MG63 (cell line): ENCODE measurements at regions not wholly inside any gene's neighbourhood (a gene's known extent, or its start where the extent isn't known, plus 50 kb on each side); places are given as distances from the start of the nearest gene placed in this dataset.

Source experiments
- DNase-seq: peaks from one replicate; pipeline ENCODE4 v3.0.0-alpha.2; 2020
- H3K27me3 ChIP-seq: fragments of 250-450 bp; sonication (Bioruptor Pico); 2 replicates; pipeline ENCODE4 v1.5.1; 2020; ENCODE audit warnings: mild to moderate bottlenecking, moderate library complexity
- H3K36me3 ChIP-seq: fragments of 250-450 bp; sonication (Bioruptor Pico); 2 replicates; pipeline ENCODE4 v1.5.1; 2020; ENCODE audit warnings: mild to moderate bottlenecking, moderate library complexity
- H3K4me3 ChIP-seq: fragments of 250-450 bp; sonication (Bioruptor Pico); 2 replicates; pipeline ENCODE4 v1.5.1; 2020; ENCODE audit warnings: mild to moderate bottlenecking, moderate library complexity
- H3K9me3 ChIP-seq: fragments of 250-450 bp; sonication (Bioruptor Pico); 2 replicates; pipeline ENCODE4 v1.5.1; 2020; ENCODE audit warnings: mild to moderate bottlenecking, moderate library complexity

- H3K36me3 ChIP-seq = no peaks in the 10 kb centered on the region
- H3K9me3 ChIP-seq = no peaks in the 10 kb centered on the region; the same call in 1 of the 2 replicates
- no peak overlapping the region for H3K4me3 ChIP-seq
- DNase-seq = no peak
- H3K27me3 ChIP-seq = peaks cover 11% of the 10 kb centered on the region
Measured at GRCh38 chr16:86700046-86700945, 121.9 kb downstream of the FOXL1 start.

GRCh38 chr16:86701286-86701975 lies 123.1 kb downstream of the FOXL1 start:
- no peaks in the 10 kb centered on the region for H3K36me3 ChIP-seq
- H3K4me3 ChIP-seq = no peak overlapping the region
- peaks cover 3% of the 10 kb centered on the region; the same call in 1 of the 2 replicates for H3K9me3 ChIP-seq
- H3K27me3 ChIP-seq = peaks cover 7% of the 10 kb centered on the region
- DNase-seq = no peak

- H3K36me3 ChIP-seq = no peaks in the 10 kb centered on the region
- H3K27me3 ChIP-seq = no peaks in the 10 kb centered on the region
- no peak for DNase-seq
- H3K9me3 ChIP-seq = peaks cover 3% of the 10 kb centered on the region; the same call in 1 of the 2 replicates
- H3K4me3 ChIP-seq = no peak overlapping the region
Measured at GRCh38 chr16:86702824-86703588, 124.7 kb downstream of the FOXL1 start.

- no peak for DNase-seq
- Histone ChIP-seq H3K27me3 (peaks cover 2% of the 10 kb centered on the region; the same call in 1 of the 2 replicates), H3K9me3 (peaks cover 6% of the 10 kb centered on the region; the same call in 1 of the 2 replicates), H3K4me3 (no peak overlapping the region), H3K36me3 (no peaks in the 10 kb centered on the region)
Measured at GRCh38 chr16:86704516-86704915, 126.2 kb downstream of the FOXL1 start.

GRCh38 chr16:86706726-86707125 lies 128.4 kb downstream of the FOXL1 start:
- Histone ChIP-seq H3K9me3 (peaks cover 6% of the 10 kb centered on the region; the same call in 1 of the 2 replicates), H3K27me3 (peaks cover 2% of the 10 kb centered on the region), H3K4me3 (no peak overlapping the region), H3K36me3 (no peaks in the 10 kb centered on the region)
- DNase-seq = no peak

- peaks cover 5% of the 10 kb centered on the region for H3K27me3 ChIP-seq
- H3K4me3 ChIP-seq = no peak overlapping the region
- DNase-seq = no peak
- H3K36me3 ChIP-seq = no peaks in the 10 kb centered on the region
- H3K9me3 ChIP-seq = peaks cover 6% of the 10 kb centered on the region; the same call in 1 of the 2 replicates
Measured at GRCh38 chr16:86707171-86707570, 128.8 kb downstream of the FOXL1 start.

GRCh38 chr16:86707581-86707980 lies 129.2 kb downstream of the FOXL1 start:
- Histone ChIP-seq H3K9me3 (peaks cover 6% of the 10 kb centered on the region; the same call in 1 of the 2 replicates), H3K4me3 (no peak overlapping the region), H3K27me3 (peaks cover 5% of the 10 kb centered on the region), H3K36me3 (no peaks in the 10 kb centered on the region)
- DNase-seq = no peak

GRCh38 chr16:86708431-86708830 lies 130.1 kb downstream of the FOXL1 start:
- Histone ChIP-seq H3K27me3 (peaks cover 5% of the 10 kb centered on the region), H3K4me3 (no peak overlapping the region), H3K36me3 (no peaks in the 10 kb centered on the region), H3K9me3 (peaks cover 6% of the 10 kb centered on the region; the same call in 1 of the 2 replicates)
- no peak for DNase-seq

- no peaks in the 10 kb centered on the region for H3K36me3 ChIP-seq
- peaks cover 5% of the 10 kb centered on the region for H3K27me3 ChIP-seq
- DNase-seq = no peak
- peaks cover 6% of the 10 kb centered on the region; the same call in 1 of the 2 replicates for H3K9me3 ChIP-seq
- H3K4me3 ChIP-seq = no peak overlapping the region
Measured at GRCh38 chr16:86709103-86709502, 130.8 kb downstream of the FOXL1 start.

- H3K9me3 ChIP-seq = peaks cover 6% of the 10 kb centered on the region; the same call in 1 of the 2 replicates
- no peaks in the 10 kb centered on the region for H3K36me3 ChIP-seq
- no peak for DNase-seq
- peaks cover 5% of the 10 kb centered on the region for H3K27me3 ChIP-seq
- H3K4me3 ChIP-seq = no peak overlapping the region
Measured at GRCh38 chr16:86709902-86710601, 131.7 kb downstream of the FOXL1 start.

- Histone ChIP-seq H3K4me3 (no peak overlapping the region), H3K9me3 (peaks cover 6% of the 10 kb centered on the region; the same call in 1 of the 2 replicates), H3K27me3 (peaks cover 5% of the 10 kb centered on the region), H3K36me3 (no peaks in the 10 kb centered on the region)
- DNase-seq = no peak
Measured at GRCh38 chr16:86710602-86710950, 132.2 kb downstream of the FOXL1 start.

GRCh38 chr16:86712158-86713009 lies 134.0 kb downstream of the FOXL1 start:
- Histone ChIP-seq H3K36me3 (no peaks in the 10 kb centered on the region), H3K27me3 (peaks cover 10% of the 10 kb centered on the region), H3K9me3 (peaks cover 4% of the 10 kb centered on the region; the same call in 1 of the 2 replicates), H3K4me3 (no peak overlapping the region)
- no peak for DNase-seq

GRCh38 chr16:86713021-86713631 lies 134.8 kb downstream of the FOXL1 start:
- Histone ChIP-seq H3K27me3 (peaks cover 10% of the 10 kb centered on the region), H3K36me3 (no peaks in the 10 kb centered on the region), H3K9me3 (peaks cover 4% of the 10 kb centered on the region; the same call in 1 of the 2 replicates), H3K4me3 (no peak overlapping the region)
- DNase-seq = no peak

- DNase-seq = peak; percentile 44
- Histone ChIP-seq H3K9me3 (peaks cover 1% of the 10 kb centered on the region; the same call in 1 of the 2 replicates), H3K36me3 (no peaks in the 10 kb centered on the region), H3K27me3 (peaks cover 11% of the 10 kb centered on the region), H3K4me3 (no peak overlapping the region)
Measured at GRCh38 chr16:86714166-86714565, 135.8 kb downstream of the FOXL1 start.

GRCh38 chr16:86716649-86717048 lies 138.3 kb downstream of the FOXL1 start:
- Histone ChIP-seq H3K9me3 (no peaks in the 10 kb centered on the region), H3K4me3 (no peak overlapping the region), H3K36me3 (no peaks in the 10 kb centered on the region), H3K27me3 (peaks cover 13% of the 10 kb centered on the region)
- no peak for DNase-seq
